Activated naive CD8-positive, alpha-beta T cell treated with anti-CD3 and anti-CD28 coated beads, Interleukin-2, amount 50 U/mL, for 24 hours (primary cell): ENCODE measurements at regions not wholly inside any gene's neighbourhood (a gene's known extent, or its start where the extent isn't known, plus 50 kb on each side); places are given as distances from the start of the nearest gene placed in this dataset.

ENCODE experiments used
- ATAC-seq: fragments of 150-1000 bp; cut with Tn5 transposase; one replicate; pipeline ENCODE4 v1.10.0; 2021
- DNase-seq: peaks from one replicate; pipeline ENCODE4 v3.0.0; 2021
- H3K27ac Mint-ChIP-seq: one replicate; pipeline ENCODE4 v1.8.0; 2021; ENCODE audit warnings: mild to moderate bottlenecking, mixed read lengths
- H3K27me3 Mint-ChIP-seq: one replicate; pipeline ENCODE4 v1.8.0; 2021; ENCODE audit warnings: mixed read lengths
- H3K36me3 Mint-ChIP-seq: one replicate; pipeline ENCODE4 v1.8.0; 2021; ENCODE audit warnings: low read depth, mixed read lengths
- H3K4me1 Mint-ChIP-seq: one replicate; pipeline ENCODE4 v1.8.0; 2021; ENCODE audit warnings: mixed read lengths
- H3K4me3 Mint-ChIP-seq: one replicate; pipeline ENCODE4 v1.8.0; 2021; ENCODE audit warnings: mild to moderate bottlenecking, moderate library complexity, mixed read lengths
- H3K9me3 Mint-ChIP-seq: one replicate; pipeline ENCODE4 v1.8.0; 2021; ENCODE audit warnings: mixed read lengths

DNA sequence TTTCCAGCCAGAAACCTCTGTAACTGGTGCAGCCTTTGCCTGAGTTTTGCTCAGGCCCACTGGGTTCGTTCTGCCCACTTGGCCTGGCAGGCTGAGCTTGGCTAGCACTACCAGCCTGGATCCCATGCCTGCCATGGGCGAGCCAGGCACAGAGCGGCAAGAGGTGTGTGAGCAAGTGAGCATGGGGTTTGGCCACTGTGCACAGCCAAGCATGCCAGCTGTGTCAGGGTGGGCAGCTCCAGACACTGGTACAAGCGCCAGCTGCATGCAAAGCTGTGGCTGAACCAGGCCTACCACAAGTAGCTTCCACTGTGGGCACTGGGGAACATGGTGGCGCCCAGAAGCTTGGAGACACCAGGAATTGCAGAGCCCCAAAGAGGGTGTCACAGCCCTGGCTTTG, 56.3 kb upstream of the LDAH start:
- H3K4me1 Mint-ChIP-seq = no peaks in the 10 kb centered on the region
- H3K27ac Mint-ChIP-seq = no peak overlapping the region
- peaks cover 4% of the 10 kb centered on the region for H3K27me3 Mint-ChIP-seq
- H3K4me3 Mint-ChIP-seq = no peak overlapping the region
- no peaks in the 10 kb centered on the region for H3K36me3 Mint-ChIP-seq
- H3K9me3 Mint-ChIP-seq = no peaks in the 10 kb centered on the region
- no peak for ATAC-seq
- no peak for DNase-seq

DNA sequence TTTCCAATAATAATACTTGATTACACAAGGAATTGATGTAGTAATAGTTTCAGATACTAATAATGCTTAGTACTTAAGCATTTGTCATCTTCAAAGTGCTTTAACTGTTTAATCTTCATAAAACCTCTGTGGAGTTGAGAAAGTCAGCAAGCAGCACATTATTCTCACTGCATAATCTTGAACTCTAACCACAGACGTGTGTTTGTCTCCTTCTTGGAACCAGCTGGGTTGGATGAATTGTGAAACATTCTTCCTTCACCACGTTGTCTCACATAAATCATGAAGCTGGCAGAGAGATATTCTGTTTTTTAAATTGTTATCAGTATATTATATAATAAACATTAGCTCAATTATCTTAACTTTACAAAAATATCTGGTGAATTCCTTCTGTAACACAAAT, 55.1 kb upstream of the LDAH start:
- DNase-seq = no peak
- H3K4me3 Mint-ChIP-seq = no peak overlapping the region
- H3K4me1 Mint-ChIP-seq = no peaks in the 10 kb centered on the region
- no peaks in the 10 kb centered on the region for H3K9me3 Mint-ChIP-seq
- peaks cover 8% of the 10 kb centered on the region for H3K27me3 Mint-ChIP-seq
- no peak for ATAC-seq
- no peaks in the 10 kb centered on the region for H3K36me3 Mint-ChIP-seq
- no peak overlapping the region for H3K27ac Mint-ChIP-seq
